Coronary artery (tissue), 2 donors: ENCODE measurements at regions not wholly inside any gene's neighbourhood (a gene's known extent, or its start where the extent isn't known, plus 50 kb on each side); places are given as distances from the start of the nearest gene placed in this dataset.

Experiments
- DNase-seq: peaks from one replicate; pipeline ENCODE4 v3.0.0-alpha.2; 2017; ENCODE audit warnings: low spot score
- H3K27ac ChIP-seq, 2 donors: fragments of 200-600 bp; sonication (generic); one replicate each; pipeline ENCODE4 v1.5.1; 2016 to 2019
- H3K4me3 ChIP-seq: fragments of 200-600 bp; sonication (generic); 2 replicates; pipeline ENCODE4 v1.5.1; 2016; ENCODE audit warnings: mild to moderate bottlenecking, moderate library complexity
- TF ChIP-seq, protein P1 (sequence below): fragments of 200-600 bp; sonication (generic); IDR thresholded peaks from one replicate; pipeline ENCODE4 v1.5.1; 2019; ENCODE audit warnings: antibody characterized with exemption

DNA sequence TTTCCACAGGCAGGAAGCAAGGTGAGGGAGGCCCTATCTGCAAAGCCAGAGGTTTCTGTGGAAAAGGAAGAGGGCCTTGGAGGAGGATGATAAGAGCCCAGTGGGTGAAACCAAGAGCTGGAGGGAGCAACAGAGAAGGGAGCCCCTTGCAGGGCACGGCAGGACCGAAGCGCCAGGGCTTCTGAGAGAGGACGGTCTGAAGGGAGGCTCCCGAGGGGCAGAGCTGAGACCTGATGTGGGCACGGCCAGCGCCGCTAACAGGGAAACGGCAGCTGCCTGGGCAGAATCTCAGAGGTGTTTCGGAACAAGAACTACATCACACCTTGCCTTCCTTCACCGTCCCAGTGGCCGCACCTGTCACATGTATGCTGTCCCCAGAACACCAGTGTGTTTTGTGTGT, 144.3 kb upstream of the ADARB2 start:
- TF ChIP-seq, protein P1, sequence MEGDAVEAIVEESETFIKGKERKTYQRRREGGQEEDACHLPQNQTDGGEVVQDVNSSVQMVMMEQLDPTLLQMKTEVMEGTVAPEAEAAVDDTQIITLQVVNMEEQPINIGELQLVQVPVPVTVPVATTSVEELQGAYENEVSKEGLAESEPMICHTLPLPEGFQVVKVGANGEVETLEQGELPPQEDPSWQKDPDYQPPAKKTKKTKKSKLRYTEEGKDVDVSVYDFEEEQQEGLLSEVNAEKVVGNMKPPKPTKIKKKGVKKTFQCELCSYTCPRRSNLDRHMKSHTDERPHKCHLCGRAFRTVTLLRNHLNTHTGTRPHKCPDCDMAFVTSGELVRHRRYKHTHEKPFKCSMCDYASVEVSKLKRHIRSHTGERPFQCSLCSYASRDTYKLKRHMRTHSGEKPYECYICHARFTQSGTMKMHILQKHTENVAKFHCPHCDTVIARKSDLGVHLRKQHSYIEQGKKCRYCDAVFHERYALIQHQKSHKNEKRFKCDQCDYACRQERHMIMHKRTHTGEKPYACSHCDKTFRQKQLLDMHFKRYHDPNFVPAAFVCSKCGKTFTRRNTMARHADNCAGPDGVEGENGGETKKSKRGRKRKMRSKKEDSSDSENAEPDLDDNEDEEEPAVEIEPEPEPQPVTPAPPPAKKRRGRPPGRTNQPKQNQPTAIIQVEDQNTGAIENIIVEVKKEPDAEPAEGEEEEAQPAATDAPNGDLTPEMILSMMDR: no peak
- no peak for DNase-seq
- Histone ChIP-seq H3K4me3 (no peak overlapping the region), H3K27ac (no peak overlapping the region)

DNA sequence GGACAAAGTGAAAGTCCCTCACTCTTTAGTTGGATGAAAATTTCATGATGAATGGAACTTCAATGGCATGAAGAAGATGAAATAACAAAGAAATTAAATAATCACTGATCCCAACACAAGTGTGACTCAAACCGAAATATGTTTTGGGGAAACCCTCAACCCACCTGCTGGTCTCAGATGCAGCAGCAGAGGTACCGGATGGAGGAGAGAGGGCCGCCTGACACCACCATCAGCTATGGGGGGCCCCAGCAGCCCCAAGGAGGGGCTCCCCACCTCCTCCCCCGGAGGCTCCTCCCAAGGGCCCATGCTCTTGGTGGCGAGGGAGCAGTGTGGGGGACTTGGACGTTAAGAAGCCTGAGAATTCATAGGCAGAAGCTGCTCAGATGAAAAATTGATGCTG, 137.2 kb upstream of the ADARB2 start:
- no peak overlapping the region for H3K4me3 ChIP-seq
- no peak overlapping the region for H3K27ac ChIP-seq
- TF ChIP-seq, protein P1: no peak
- no peak for DNase-seq

DNA sequence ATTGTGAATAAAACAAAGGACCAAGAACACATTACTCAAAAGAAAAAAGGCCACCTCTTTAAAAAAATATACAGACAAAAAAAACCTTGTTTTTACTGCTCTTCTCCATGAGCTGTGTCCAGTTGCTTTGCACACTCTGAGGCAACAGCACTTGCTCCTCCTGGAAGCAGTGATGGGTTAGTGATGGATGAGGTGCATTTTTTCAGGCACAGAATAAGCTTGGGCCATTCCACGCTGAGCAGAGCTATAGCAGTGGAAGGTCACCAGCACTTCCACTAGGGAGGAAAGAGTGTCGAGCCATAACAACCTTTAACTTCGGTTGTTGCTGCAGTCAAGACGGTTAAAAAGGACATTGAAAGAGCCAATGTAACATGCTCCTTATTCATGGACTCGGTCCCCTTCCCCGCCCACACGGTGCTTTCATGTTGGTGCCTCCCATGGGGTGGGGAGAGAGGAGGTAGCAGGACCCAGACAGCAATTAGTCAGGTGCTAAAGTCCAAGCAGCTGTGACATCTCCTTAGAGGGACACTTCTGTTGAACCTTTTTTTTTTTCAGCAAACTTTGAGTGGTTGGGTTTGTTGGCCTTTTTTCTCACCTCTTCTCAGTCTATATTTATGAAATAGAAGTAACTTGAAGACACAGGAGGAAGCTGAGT, 136.5 kb upstream of the ADARB2 start:
- Histone ChIP-seq H3K27ac (no peak overlapping the region), H3K4me3 (no peak overlapping the region)
- TF ChIP-seq, protein P1: no peak
- DNase-seq: no peak

DNA sequence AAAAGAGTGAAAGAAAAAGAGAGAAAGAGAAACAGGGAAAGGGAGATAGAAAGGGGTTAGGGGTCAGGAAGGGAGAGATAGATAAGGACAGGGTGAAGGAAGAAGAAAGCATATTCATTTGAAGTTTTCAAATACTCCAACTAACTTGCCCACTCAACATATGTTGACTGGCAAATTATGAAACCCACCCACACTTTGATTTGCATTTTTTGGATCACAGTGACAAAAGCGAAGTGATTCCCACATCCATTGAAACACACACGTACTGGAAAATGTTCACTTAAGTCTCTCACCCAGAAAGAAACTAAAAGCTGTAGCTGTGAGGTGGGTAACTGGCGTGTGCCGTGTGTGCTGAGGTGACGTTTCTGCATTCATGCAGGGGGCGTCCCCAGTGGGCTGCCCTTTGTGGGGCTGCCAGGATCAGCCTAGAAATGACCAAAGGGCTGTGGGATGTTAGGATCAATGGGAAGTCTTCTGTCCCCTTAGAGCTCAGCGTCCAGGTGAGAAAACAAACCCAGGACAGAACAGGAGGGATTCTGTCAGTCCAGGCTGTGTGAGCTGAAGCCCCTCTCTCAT, 134.9 kb upstream of the ADARB2 start:
- no peak overlapping the region for H3K4me3 ChIP-seq
- TF ChIP-seq, protein P1: no peak
- no peak for DNase-seq
- no peak overlapping the region for H3K27ac ChIP-seq

DNA sequence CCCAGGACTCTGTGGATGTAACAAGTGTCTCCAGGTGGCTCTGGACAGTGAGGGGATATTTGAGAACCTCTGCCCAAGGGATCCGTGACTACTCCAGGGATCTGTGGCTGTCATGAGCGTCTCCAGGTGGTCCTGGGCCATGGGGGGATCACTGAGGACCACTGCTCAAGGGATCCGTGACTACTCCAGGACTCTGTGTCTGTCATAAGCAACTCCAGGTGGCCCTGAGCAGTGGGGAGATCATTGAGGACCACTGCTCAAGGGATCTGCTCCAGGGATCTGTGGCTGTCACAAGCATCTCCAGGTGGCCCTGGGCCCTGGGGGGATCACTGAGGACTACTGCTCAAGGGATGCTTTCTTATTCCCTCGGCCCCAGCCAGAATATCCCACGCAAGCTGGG, 133.2 kb upstream of the ADARB2 start:
- TF ChIP-seq, protein P1: no peak
- no peak for DNase-seq
- Histone ChIP-seq H3K27ac (no peak overlapping the region), H3K4me3 (no peak overlapping the region)

DNA sequence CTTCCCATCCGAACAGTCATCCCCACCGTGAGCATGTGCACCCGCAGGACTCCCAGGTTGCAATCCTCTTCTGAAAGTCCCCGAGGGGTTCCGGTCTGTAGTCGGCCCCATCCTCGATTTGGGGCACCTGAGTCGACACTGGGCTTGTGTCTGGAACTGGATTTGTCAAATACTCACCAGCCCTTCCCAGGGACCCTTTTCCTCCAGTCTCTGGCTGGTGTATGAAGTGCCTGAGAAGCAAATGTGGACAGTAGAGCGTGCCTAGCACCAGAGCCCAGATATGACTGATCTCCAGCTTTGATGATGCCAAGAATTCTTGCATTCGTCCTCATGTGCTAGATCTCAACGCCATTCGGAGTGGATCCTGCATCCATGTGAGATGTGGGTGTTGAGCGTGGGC, 132.5 kb upstream of the ADARB2 start:
- TF ChIP-seq, protein P1: no peak
- DNase-seq: no peak
- no peak overlapping the region for H3K27ac ChIP-seq

DNA sequence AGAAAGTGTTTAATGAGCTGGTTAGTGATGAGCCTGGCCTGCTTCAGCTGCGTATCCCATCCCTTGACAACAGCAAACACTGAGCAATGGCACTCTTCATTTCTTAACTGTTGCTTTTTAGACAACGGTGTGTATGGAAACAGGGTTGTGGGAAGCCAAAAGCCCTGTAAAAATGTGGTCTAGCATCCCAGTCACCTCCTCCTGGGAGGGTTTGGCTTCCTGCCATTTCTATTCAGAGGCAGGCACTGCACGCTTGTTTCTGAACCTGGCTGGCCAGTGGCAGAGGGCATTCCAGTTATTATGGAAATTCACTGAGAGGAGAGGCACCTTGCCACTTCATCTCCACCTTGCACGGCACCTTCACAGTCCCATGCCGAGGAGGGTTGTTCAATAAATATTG, 123.0 kb upstream of the ADARB2 start:
- no peak for DNase-seq
- Histone ChIP-seq H3K4me3 (no peak overlapping the region), H3K27ac (no peak overlapping the region)
- TF ChIP-seq, protein P1: no peak

More for the DNA sequence above, 132.5 kb upstream of the ADARB2 start:
- no peak overlapping the region for H3K4me3 ChIP-seq
